Activated T-helper 1 cell treated with anti-CD3 and anti-CD28 coated beads, Interleukin-2, amount 50 U/mL, for 16 hours (primary cell): ENCODE measurements at regions not wholly inside any gene's neighbourhood (a gene's known extent, or its start where the extent isn't known, plus 50 kb on each side); places are given as distances from the start of the nearest gene placed in this dataset.
"Not testable (repeated sequence)": the region's sequence is repeated elsewhere in the genome, so short reads cannot be mapped to it uniquely, and the experiment has no call there.

Experiments
- DNase-seq, 2 donors: peaks; one replicate each; pipeline ENCODE4 v3.0.0-alpha.2; 2020; ENCODE audit warnings: low read depth in 1 of 2, low spot score in 1 of 2

GRCh38 chr11:134612140-134613030, 200.3 kb upstream of the B3GAT1 start:
- no peak for DNase-seq

DNA sequence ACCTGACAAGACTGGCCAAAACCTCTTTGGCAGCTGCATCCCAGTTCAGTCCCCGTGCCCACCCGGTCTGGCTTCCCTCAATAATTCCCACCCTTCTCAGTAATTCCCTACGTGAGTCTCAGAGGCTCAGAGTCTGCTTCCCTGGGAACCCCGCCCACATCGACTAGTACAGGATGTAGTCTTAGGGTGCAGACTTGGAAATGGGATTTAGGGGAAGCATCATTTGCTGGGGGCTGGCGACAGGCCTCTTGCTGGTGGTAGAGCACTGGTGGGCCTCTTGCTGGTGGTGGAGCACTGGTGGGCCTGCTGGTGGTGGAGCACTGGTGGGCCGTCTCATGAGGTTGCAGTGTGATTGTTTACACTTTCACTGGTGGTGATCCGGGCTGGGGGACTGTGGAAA, 199.5 kb upstream of the B3GAT1 start:
- DNase-seq, result no peak

GRCh38 chr11:134610116-134610910, 198.3 kb upstream of the B3GAT1 start:
- no peak for DNase-seq

GRCh38 chr11:134609361-134610115, 197.5 kb upstream of the B3GAT1 start:
- no peak for DNase-seq

DNA sequence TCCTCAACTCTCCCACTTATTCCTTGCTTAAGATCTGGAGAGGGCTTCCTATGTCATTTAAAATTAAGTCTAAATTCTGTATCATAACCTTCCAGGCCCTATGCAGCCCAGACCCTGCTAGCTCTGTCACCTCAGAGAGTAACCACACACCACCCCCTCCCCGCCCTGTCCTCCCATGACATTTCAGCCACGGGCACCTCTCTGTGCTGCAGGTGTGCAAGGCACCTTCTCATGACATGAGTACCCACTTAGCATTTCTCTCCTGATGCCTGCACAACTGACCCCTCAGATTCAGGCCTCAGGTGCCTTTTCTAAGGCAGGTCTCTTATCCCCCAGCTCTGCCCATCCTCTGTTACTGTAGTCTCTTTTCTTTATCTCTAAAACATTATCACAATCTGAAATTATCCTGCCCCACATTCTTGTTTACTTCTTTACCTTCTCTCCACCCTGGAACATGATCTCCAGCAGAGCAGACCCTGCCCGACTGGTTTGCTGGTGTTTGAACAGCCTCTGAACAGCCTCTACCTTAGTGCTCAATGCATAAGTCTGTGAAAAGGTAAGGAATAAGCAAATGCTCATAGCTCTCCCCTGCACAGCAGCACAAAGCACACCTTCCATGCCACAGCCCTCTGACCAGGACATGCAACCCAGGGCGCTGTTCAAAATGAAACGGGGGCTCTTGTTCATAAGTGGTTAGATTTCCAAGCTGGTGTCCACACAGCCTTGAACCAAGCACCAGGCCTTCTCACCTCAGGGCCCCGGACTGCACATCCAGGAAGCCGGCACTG, 196.1 kb upstream of the B3GAT1 start:
- no peak for DNase-seq

DNA sequence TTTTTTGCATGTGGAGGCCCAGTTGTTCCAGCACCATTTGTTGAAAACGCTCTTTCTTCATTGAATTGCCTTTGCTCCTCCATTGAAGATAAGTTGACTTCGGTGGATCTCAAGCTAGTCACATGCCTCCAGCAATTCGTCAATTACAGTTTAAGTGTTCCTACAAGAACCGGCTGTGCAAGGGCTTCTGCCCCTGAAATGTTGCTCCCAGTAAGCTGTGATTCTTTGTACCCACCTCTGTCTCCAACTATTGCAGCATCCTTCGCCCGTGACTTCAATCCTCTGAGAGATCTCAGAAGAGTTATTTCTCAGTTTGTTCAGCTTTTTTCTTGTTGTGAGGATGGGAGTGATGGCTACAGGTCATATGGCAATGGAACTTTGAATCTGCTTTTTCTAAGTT, 194.2 kb upstream of the B3GAT1 start:
- no peak for DNase-seq

DNA sequence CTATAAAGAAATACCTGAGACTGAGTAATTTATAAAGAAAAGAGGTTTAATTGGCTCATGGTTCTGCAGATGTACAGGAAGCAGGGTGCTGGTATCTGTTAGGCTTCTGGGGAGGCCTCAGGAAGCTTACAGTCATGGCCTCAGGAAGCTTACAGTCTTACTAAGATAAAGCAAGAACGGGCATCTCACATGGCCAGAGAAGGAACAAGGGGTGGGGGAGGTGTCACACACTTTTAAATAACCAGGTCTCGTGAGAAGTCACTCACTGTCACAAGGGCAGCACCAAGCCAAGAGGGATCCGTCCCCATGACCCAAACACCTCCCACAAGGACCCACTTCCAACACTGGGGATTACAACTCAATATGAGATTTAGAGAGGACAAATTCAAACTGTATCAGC, 192.8 kb upstream of the B3GAT1 start:
- no peak for DNase-seq

- no peak for DNase-seq
These were observed 187.3 kb upstream of the B3GAT1 start for GRCh38 chr11:134599299-134599771.

GRCh38 chr11:134598368-134598767, 186.3 kb upstream of the B3GAT1 start:
- DNase-seq, result no peak

GRCh38 chr11:134597452-134597851, 185.4 kb upstream of the B3GAT1 start:
- DNase-seq, result no peak

DNA sequence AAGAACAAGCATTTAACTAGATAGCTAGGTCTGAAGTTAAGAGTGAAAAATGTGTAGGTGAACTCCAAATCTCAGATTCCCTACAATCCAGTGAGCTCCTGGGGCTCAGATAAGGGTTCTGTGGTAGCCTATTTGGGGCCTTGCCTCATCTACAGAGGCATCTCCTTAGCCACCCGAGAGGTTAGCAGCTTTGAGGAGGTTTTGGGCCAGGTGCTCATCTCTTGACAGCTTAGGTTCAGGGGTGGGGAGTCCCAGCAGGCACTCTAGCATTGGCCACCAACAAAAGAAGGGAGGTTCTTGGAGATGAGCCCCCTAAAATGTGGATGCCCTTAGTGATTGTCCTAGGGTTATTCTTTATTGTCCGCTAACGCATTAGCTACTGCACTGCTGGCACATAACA, 184.4 kb upstream of the B3GAT1 start:
- DNase-seq, result no peak

- no peak for DNase-seq
These were observed 180.4 kb upstream of the B3GAT1 start for GRCh38 chr11:134592391-134592990.

- no peak for DNase-seq
These were observed 179.3 kb upstream of the B3GAT1 start for GRCh38 chr11:134591338-134591737.

DNA sequence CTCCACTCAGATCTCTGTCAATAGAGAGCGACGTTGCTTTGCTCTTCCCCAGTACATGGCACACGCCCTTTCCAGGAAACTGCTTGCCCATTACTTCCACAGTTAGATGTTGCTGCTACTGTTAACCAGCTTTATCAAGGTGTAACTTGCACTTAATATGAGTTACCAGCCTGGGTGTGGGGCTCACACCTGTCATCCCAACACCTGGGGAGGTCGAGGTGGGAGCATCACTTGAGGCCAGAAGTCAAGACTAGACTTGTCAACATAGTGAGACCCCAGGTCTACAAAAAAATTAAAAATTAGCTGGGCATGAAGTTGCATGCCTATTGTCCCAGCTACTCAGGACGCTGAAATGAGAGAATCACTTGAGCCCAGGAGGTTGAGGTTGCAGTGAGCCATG, 177.1 kb upstream of the B3GAT1 start:
- DNase-seq, result no peak

DNA sequence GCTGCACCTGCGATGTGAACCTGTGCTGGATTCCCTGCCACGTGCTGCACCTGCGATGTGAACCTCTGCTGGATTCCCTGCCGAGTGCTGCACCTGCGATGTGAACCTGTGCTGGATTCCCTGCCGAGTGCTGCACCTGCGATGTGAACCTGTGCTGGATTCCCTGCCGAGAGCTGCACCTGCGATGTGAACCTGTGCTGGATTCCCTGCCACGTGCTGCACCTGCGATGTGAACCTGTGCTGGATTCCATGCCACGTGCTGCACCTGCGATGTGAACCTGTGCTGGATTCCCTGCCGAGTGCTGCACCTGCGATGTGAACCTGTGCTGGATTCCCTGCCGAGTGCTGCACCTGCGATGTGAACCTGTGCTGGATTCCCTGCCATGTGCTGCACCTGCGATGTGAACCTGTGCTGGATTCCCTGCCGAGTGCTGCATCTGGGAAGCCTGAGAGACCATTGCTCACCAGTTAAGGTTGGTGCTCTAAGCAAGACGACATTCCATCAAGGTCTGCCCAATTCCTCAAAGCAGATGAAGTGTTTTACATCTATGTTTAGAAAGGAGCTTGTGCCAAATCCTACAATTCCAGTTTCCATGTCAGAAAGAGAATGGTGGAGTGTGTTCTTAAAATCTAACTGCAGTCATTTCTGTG, 176.5 kb upstream of the B3GAT1 start:
- DNase-seq, result not testable (repeated sequence)

DNA sequence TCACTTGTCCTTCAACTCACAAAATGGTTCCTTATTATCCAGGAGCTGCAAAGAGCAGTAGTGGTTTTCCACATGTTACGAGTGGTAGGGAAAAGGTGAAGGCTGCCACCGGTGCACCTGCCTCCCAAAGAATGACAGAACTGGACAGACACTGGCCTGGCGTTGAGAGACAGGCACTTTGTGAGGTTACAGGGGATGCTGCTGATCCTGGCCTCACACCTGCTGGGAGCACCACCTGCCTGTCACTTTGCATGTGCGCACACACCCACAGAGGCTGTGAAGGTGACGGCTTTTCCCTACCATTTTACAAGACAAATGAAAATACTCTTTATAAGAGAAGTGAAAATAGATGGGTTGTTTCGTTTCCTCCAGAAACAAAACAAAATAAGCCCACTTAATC, 175.3 kb upstream of the B3GAT1 start:
- no peak for DNase-seq

DNA sequence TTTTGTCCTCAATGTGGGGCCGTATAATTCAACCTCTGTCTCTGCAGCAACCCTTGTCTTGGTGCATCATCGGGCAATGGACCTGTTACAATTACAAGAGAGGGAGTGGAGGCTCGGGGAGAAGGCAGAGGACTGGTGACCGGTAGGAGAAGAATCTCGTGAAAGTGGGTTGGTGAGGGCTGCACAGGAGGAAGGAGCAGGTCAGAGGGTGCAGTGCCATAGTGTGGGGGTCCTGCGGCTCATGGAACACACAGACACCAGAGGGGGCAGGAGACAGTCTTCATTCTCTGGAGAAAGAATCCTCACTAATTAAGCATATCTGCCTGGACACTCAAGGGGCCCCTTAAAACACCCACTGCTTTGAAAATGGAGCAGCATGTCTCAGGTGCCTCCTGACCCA, 174.7 kb upstream of the B3GAT1 start:
- no peak for DNase-seq

- no peak for DNase-seq
These were observed 173.9 kb upstream of the B3GAT1 start for GRCh38 chr11:134585666-134586610.
